ENCODE measurements at regions not wholly inside any gene's neighbourhood (a gene's known extent, or its start where the extent isn't known, plus 50 kb on each side); places are given as distances from the start of the nearest gene placed in this dataset.
"Not testable (repeated sequence)": the region's sequence is repeated elsewhere in the genome, so short reads cannot be mapped to it uniquely, and the experiment has no call there.

GRCh38 chr12:4159851-4160250, 113.7 kb upstream of the CCND2 start:
- no peak for ATAC-seq
- H3K4me1 Mint-ChIP-seq (ENCODE audit: low read depth in 2 of 2), result peaks cover 56 to 72% of the 10 kb centered on the region in 2 donors
- no peaks in the 10 kb centered on the region for H3K9me3 Mint-ChIP-seq
- peak overlapping the region; percentile 55 for H3K4me3 Mint-ChIP-seq
- DNase-seq (ENCODE audit: low spot score), result no peak
- H3K27ac Mint-ChIP-seq, result peak overlapping the region; percentile 99
- no peaks in the 10 kb centered on the region for H3K27me3 Mint-ChIP-seq
- peaks cover 12% of the 10 kb centered on the region for H3K36me3 Mint-ChIP-seq

- H3K4me1 Mint-ChIP-seq (ENCODE audit: low read depth in 2 of 2), result peaks cover 64 to 79% of the 10 kb centered on the region in 2 donors
- H3K9me3 Mint-ChIP-seq, result no peaks in the 10 kb centered on the region
- no peak for ATAC-seq
- no peaks in the 10 kb centered on the region for H3K27me3 Mint-ChIP-seq
- peak overlapping the region; percentile 99 for H3K27ac Mint-ChIP-seq
- DNase-seq (ENCODE audit: low spot score), result no peak
- H3K36me3 Mint-ChIP-seq, result peaks cover 12% of the 10 kb centered on the region
- peak overlapping the region; percentile 70 for H3K4me3 Mint-ChIP-seq
These were observed 115.3 kb upstream of the CCND2 start for GRCh38 chr12:4158306-4158705.

- H3K36me3 Mint-ChIP-seq, result peaks cover 12% of the 10 kb centered on the region
- no peaks in the 10 kb centered on the region for H3K27me3 Mint-ChIP-seq
- no peak for ATAC-seq
- peak overlapping the region; percentile 70 for H3K4me3 Mint-ChIP-seq
- DNase-seq (ENCODE audit: low spot score), result no peak
- peak overlapping the region; percentile 99 for H3K27ac Mint-ChIP-seq
- peaks cover 75 to 91% of the 10 kb centered on the region in 2 donors for H3K4me1 Mint-ChIP-seq (ENCODE audit: low read depth in 2 of 2)
- H3K9me3 Mint-ChIP-seq, result no peaks in the 10 kb centered on the region
These were observed 116.4 kb upstream of the CCND2 start for GRCh38 chr12:4157122-4157521.

- Mint-ChIP-seq H3K27me3 (no peaks in the 10 kb centered on the region), H3K4me1 (ENCODE audit: low read depth in 2 of 2) (peaks cover 75 to 91% of the 10 kb centered on the region in 2 donors), H3K27ac (peak overlapping the region; percentile 99), H3K9me3 (no peaks in the 10 kb centered on the region), H3K4me3 (peak overlapping the region; percentile 70), H3K36me3 (peaks cover 10% of the 10 kb centered on the region)
- DNase-seq (ENCODE audit: low spot score), result no peak
- no peak for ATAC-seq
These were observed 117.2 kb upstream of the CCND2 start for GRCh38 chr12:4156317-4156716.

GRCh38 chr12:4154672-4155225, 118.8 kb upstream of the CCND2 start:
- no peaks in the 10 kb centered on the region for H3K9me3 Mint-ChIP-seq
- H3K4me1 Mint-ChIP-seq (ENCODE audit: low read depth in 2 of 2), result peaks cover 78 to 89% of the 10 kb centered on the region in 2 donors
- peak overlapping the region; percentile 70 for H3K4me3 Mint-ChIP-seq
- DNase-seq (ENCODE audit: low spot score), result peak; percentile 61
- peak overlapping the region; percentile 99 for H3K27ac Mint-ChIP-seq
- peak; percentile 1 to 26 for ATAC-seq
- H3K36me3 Mint-ChIP-seq, result peaks cover 12% of the 10 kb centered on the region
- H3K27me3 Mint-ChIP-seq, result no peaks in the 10 kb centered on the region

- Mint-ChIP-seq H3K4me1 (ENCODE audit: low read depth in 2 of 2) (peaks cover 75 to 87% of the 10 kb centered on the region in 2 donors), H3K27me3 (no peaks in the 10 kb centered on the region), H3K4me3 (peak overlapping the region; percentile 70), H3K27ac (peak overlapping the region; percentile 99), H3K9me3 (peaks cover 3% of the 10 kb centered on the region), H3K36me3 (peaks cover 12% of the 10 kb centered on the region)
- ATAC-seq, result peak; percentile 94 to 95
- DNase-seq (ENCODE audit: low spot score), result peak; percentile 98
These were observed 120.1 kb upstream of the CCND2 start for GRCh38 chr12:4153343-4153892.

GRCh38 chr12:4152145-4152795, 121.3 kb upstream of the CCND2 start:
- peaks cover 12% of the 10 kb centered on the region for H3K36me3 Mint-ChIP-seq
- peak overlapping the region; percentile 99 for H3K27ac Mint-ChIP-seq
- ATAC-seq (no peak), DNase-seq (ENCODE audit: low spot score) (no peak)
- H3K4me1 Mint-ChIP-seq (ENCODE audit: low read depth in 2 of 2), result peaks cover 83 to 94% of the 10 kb centered on the region in 2 donors
- H3K27me3 Mint-ChIP-seq, result no peaks in the 10 kb centered on the region
- H3K4me3 Mint-ChIP-seq, result peak overlapping the region; percentile 70
- H3K9me3 Mint-ChIP-seq, result peaks cover 3% of the 10 kb centered on the region

GRCh38 chr12:4151362-4152121, 122.0 kb upstream of the CCND2 start:
- ATAC-seq, result no peak
- no peak for DNase-seq (ENCODE audit: low spot score)
- Mint-ChIP-seq H3K36me3 (peaks cover 12% of the 10 kb centered on the region), H3K27ac (peak overlapping the region; percentile 99), H3K4me3 (peak overlapping the region; percentile 70), H3K27me3 (no peaks in the 10 kb centered on the region), H3K4me1 (ENCODE audit: low read depth in 2 of 2) (peaks cover 83 to 94% of the 10 kb centered on the region in 2 donors), H3K9me3 (peaks cover 3% of the 10 kb centered on the region)

GRCh38 chr12:4150355-4150754, 123.2 kb upstream of the CCND2 start:
- peak overlapping the region; percentile 47 for H3K4me3 Mint-ChIP-seq
- H3K36me3 Mint-ChIP-seq; DNase-seq (ENCODE audit: low spot score); H3K27me3 Mint-ChIP-seq; ATAC-seq; H3K9me3 Mint-ChIP-seq: not testable (repeated sequence)
- H3K4me1 Mint-ChIP-seq (ENCODE audit: low read depth in 2 of 2), result peaks cover 85 to 94% of the 10 kb centered on the region in 2 donors
- H3K27ac Mint-ChIP-seq, result peak overlapping the region; percentile 99

- Mint-ChIP-seq H3K27ac (peak overlapping the region; percentile 96 to 99), H3K9me3 (peaks cover 3% of the 10 kb centered on the region), H3K36me3 (peaks cover 6% of the 10 kb centered on the region), H3K4me3 (peak overlapping the region; percentile 49), H3K27me3 (no peaks in the 10 kb centered on the region), H3K4me1 (ENCODE audit: low read depth in 2 of 2) (peaks cover 88 to 94% of the 10 kb centered on the region in 2 donors)
- no peak for ATAC-seq
- no peak for DNase-seq (ENCODE audit: low spot score)
These were observed 125.0 kb upstream of the CCND2 start for GRCh38 chr12:4148418-4149056.

GRCh38 chr12:4147031-4147481, 126.5 kb upstream of the CCND2 start:
- H3K36me3 Mint-ChIP-seq, result peaks cover 6% of the 10 kb centered on the region
- peak overlapping the region; percentile 49 for H3K4me3 Mint-ChIP-seq
- H3K9me3 Mint-ChIP-seq, result peaks cover 3% of the 10 kb centered on the region
- DNase-seq (ENCODE audit: low spot score), result no peak
- no peak for ATAC-seq
- H3K27me3 Mint-ChIP-seq, result no peaks in the 10 kb centered on the region
- peaks cover 87 to 94% of the 10 kb centered on the region in 2 donors for H3K4me1 Mint-ChIP-seq (ENCODE audit: low read depth in 2 of 2)
- peak overlapping the region; percentile 96 to 99 for H3K27ac Mint-ChIP-seq

- ATAC-seq (peak; percentile 74 to 79), DNase-seq (ENCODE audit: low spot score) (peak; percentile 82)
- Mint-ChIP-seq H3K9me3 (peaks cover 3% of the 10 kb centered on the region), H3K36me3 (peaks cover 1% of the 10 kb centered on the region), H3K4me3 (peak overlapping the region; percentile 49), H3K27ac (peak overlapping the region; percentile 96 to 99), H3K27me3 (no peaks in the 10 kb centered on the region), H3K4me1 (ENCODE audit: low read depth in 2 of 2) (peaks cover 87 to 94% of the 10 kb centered on the region in 2 donors)
These were observed 127.3 kb upstream of the CCND2 start for GRCh38 chr12:4145990-4146859.

All from natural killer cell treated with Interleukin-12 subunit alpha and Interleukin-12 subunit beta and Interleukin-15 and Interleukin-18, amount 100 ng/mL, for 72 hours (primary cell).